GM19193 (cell line): ENCODE measurements at regions not wholly inside any gene's neighbourhood (a gene's known extent, or its start where the extent isn't known, plus 50 kb on each side); places are given as distances from the start of the nearest gene placed in this dataset.

ENCODE experiments used
- POLR2A ChIP-seq: IDR thresholded peaks from 4 replicates; pipeline ENCODE4 v1.6.1; 2011; ENCODE audit not compliant: insufficient read depth, insufficient read length; ENCODE audit errors: extremely low read depth

DNA sequence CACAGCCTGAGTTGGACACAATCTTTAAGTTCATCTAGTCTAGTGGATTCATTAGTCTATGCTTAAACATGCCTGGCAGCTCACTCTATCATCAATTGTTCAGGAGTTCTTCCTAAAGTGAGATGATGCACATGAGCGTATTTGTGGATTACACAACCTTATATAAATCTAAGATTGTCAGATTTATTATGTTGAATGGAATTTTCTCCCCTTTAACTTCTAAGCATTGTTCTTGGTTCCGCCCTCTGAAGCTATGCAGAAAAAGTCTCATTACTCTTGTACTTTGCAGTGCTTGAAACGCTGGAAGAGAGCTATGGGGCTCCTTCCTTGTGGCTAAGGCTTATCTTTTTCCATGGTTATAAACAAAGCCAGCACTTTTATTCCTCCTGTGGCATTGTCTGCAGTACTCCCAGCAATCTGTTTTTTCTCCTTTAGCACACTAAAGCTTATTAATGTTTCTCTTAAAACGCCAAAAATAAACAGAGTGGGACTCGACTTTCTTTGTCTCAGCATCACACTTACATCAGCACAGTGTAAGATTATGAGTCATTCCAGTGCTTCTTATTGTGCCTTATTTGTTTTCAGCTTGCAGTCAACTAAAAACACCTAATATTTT is 316.8 kb upstream of the CAMK1G start:
- TF ChIP-seq POLR2A, result no peak

DNA sequence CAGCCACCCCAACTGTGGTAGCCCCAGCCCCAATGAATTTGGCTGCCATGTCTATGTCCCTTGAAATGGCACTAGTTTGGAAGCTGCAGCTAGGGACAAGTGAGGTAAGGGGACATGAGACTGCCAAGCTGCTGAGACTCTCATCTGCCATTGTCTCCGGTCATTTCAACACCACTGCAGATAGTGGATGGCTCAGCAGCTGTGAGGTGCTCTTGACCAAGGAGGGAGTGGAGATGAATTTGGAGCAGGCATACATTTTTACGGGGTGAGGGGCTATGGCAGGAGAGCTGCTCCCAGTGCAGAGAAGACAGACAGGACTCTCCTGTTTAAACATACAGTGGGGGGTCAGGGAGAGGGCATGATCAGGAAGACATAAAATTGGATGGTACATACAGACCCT is 315.5 kb upstream of the CAMK1G start:
- no peak for TF ChIP-seq POLR2A

DNA sequence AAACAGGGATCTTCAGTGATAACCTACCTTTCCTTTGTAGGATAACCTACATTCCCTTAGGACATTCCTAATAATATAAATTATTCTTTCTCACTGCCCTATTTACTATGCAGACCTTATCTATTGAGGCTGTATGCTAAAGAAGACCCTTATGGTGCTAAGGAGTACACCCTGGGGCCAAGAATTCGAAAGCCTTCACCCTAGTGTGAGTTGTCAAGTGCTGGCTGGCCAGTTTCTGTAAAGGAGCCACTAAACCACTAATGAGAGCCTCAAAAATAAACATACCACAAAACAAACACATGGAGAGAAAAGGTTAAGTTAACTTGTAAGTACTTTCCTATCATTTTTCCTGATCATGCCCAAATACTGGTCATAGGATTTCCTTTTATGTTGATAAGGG is 315.0 kb upstream of the CAMK1G start:
- no peak for TF ChIP-seq POLR2A

DNA sequence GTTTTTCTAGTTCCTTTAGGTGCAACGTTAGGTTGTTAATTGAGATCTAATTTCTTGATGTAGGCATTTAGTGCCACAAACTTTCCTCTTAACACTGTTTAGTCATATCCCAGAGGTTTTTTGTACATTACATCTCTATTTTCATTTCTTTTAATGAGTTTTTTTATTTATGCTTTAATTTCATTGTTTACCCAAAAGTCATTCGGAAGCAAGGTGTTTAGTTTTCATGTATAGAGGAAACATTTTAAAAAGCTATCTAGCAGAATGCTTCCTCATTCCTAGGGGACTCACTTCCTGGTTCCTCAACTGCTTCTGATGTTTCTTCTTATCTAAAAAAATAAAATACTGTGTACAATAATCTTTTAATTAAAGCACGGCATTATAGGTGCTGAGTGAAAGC is 307.2 kb upstream of the CAMK1G start:
- no peak for TF ChIP-seq POLR2A

DNA sequence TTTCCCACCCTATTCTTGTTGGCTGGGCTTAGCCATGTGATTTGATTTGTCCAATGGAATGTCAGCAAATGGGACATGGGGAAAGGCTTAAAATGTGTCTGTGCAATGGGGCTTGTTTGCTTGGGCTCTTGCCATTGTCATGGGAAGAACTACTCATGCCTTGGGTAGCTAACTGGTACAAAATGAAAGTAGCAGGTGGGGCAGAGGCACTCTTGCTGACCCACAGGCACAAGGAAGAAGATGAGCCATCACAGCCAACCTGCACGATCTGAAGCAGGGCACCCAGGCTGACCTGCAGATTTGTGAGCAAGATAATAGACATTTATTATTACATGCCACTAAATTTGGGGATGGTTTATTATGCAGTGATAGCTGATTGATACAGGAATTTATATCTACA is 305.9 kb upstream of the CAMK1G start:
- TF ChIP-seq POLR2A, result no peak

DNA sequence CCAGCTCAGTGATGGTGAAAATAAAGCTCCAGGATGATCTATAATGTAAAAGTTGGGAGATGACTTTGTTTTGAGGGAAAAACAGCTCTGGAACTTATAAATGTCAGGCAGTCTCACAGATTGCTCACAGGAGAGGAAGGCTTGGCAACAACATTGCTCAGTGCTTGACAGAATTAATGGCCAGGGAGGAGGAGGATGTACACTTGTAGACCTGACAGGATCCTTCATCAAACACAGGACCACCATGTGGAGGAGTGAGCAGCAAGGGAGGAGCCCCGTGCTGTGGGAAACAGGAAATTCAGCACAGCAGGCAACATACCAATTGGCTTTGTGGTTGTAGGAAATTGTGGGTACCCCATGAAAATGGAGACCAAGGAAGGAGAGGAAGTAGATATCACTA is 291.8 kb upstream of the CAMK1G start:
- TF ChIP-seq POLR2A, result no peak

DNA sequence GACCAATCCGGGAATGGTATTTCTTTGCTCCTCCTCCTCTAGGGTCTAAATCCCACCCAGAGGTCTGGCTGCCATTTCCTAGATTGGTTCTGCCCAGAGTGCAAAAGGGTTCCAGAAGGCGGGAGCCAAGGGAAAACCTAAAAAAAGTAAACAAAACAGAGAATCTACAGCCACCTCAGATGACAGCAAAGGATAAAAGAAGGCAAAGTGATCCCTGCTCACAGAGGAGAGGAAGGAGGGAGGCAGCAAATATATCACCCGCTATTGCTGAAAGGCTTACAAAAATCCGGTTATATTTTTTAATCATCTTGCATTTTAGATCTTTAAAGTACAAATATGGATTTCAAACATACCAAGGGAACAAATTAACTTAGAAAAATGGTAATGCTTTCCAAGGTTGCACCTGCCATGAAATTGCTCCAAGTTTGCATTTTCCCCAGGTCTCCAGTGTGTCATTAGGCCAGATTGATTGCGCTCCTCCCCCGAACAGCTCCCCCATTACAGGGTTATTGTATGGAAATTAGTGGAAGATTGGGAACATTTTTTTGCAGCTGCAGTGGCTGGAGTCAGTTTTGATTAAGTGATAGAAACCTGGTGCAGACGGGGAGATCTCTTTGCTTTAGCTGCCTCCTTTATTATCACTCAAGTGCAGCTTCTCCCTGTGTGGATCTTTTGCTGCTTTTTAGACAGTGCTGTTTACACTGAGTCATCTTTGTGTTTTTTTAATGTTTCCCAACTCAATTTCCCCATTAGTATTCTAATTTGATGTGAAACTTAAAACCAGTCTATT is 280.5 kb upstream of the CAMK1G start:
- no peak for TF ChIP-seq POLR2A

DNA sequence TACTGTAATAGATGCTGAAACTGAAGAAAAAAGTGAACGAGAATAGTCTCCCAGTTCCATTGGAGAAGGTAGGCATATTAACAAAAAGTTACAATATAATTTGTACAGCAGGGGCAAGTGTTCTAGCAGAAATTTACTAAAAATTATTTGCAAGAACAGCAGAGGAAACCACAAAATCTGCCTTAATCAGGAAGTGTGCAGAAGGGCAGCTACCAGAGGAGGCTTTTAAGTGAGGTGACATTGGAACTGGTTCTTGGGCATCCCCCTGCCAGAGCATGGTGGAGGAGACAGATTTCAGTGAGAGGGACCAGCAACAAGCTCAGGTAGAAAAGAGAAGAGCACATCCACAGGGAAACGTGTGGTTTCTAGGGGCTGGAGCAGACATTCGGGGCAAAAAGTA is 279.3 kb upstream of the CAMK1G start:
- TF ChIP-seq POLR2A, result no peak

DNA sequence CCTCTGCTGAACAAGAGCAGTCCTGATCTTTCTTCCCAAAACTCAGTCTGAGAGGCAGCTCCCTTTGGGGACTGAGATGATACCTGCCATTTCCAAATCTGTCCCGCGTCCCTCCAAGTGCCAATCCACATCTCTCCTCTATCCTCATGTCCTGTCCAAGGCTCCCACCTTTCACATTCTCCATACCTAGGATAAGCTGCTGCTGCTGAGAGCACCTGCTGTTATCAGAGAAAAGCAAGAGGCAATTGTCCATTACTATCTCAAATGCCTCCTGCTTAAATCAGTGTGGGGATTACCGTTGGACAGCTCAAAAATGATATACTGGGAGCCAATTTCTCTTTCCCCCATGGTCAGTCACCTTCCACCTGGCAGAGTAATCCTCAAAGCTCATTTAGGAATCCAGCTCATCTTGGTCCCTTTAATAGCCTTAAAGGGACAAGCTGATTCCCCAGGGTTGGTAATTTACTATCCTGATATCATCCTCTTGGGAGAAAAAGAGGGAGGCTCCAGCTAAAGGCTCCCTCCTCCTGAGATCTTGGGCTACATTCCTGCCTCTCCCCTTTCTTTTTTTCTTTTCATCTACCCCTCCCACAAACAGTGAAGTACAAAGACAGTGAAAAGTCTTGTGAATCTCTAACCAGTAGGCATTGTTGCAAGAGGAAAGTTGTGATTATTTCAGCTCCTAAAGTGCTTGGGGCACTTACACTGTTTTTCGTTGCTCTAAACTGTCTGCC is 278.1 kb upstream of the CAMK1G start:
- TF ChIP-seq POLR2A, result no peak

DNA sequence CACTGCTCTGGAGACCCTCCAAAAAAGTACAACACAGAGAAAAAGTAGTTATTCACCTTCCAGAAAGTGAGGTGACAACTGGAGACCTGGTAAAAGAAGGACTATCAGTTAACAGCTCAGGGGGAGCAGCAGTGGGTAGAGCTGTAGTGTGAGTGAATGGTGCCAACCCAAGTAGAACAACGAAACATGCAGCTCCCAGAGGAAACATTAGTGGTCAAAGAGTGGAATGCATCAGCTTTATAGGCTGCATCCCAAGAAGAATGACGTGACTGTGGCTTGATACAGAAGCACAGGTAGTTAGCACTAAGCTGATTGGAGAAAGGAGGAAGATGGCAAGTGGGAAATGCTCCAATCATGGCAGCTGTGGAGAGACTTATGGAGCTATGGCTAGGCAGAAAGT is 275.7 kb upstream of the CAMK1G start:
- no peak for TF ChIP-seq POLR2A

DNA sequence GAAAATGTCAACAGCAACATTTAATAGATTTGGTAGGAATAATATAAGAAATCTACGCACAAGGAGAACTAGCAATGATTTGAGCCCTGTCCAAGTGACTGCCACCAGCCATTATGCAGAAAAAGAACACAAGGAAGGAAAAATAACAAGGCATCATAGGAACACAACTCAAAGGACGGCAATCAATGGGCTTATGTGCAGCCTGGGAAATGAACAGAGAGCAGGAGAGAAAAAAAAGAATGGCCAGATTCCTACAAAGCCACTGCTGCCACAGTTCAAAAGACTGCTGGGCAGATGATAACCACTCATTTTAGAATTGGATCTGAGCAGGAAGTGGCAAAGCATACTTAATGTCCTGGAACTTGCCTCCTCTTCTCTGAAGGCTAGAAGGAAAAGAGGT is 274.3 kb upstream of the CAMK1G start:
- TF ChIP-seq POLR2A, result no peak

DNA sequence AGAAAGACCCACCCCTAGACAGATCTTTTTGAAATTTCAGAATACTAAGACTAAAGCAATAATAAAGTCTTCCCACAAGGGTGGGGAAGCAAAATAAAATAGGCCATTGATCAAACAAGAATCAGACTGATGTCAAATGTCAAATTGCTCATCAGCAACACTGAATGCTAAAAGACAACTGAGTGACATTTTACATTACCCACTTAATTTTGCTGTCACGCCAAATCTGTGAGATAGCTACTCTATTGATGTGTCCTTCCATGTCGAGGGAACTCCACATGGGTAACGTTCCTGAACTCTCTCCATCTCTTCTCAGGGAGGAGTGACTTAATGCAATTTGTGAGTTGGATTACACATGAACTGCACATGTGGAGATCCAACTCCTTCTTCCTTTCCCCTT is 271.7 kb upstream of the CAMK1G start:
- TF ChIP-seq POLR2A, result no peak

DNA sequence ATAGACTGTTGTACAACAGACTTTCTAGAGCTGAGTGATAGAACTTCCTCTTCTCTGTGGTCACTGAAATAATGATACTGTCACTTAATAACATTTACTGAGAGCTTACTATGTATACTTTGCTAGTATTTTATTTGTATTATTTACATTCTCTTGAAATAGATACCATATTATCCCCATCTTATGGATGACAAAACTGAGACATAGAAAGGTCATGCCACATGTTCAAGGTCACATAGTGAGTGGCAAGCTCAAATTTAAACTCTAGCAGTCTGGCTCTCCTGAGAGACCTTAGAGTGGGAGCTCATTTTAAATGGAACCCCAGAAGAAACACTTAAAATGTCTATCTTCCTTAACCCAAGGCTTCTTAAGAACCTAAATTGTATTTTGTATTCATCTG is 266.6 kb upstream of the CAMK1G start:
- TF ChIP-seq POLR2A, result no peak

DNA sequence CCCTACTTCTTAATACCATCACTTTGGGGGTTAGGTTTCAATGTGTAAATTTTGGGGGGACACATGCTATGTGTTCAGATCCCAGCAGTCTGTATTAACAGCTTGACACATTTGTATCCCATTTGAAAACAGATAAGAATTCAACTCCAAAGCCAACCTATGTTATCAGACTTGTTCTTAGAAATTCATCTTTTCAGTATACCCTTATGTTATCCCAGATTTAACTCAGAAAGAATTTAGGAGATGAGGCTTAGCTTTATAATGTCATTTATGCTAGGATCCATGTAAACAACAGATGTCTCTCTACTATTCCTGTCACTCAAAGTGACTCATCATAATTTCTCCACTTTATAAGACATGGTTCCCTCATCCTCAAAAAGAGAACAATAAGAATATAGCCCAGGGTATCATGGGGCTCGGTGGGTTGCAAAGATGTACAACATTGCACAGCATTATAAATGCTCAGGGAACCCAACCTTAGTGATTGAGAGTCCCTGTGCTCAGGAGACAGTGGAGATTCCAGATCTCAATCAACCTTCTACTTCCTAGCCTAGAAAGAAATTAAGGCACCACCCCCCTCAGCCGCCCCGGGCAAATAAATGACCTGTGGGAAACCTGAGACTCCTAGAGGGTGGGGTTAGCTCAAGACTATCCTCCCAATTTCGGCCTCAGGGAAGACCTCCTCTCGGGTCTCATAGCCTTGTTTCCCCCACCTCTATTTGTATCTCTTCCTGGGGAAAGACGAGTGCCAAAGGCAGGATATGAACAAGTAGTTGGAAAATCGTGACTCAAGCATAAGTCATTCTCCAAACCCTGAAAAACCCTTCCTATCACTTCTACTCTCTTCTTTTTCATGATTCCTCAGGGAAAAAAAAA is 265.1 kb upstream of the CAMK1G start:
- TF ChIP-seq POLR2A, result no peak

DNA sequence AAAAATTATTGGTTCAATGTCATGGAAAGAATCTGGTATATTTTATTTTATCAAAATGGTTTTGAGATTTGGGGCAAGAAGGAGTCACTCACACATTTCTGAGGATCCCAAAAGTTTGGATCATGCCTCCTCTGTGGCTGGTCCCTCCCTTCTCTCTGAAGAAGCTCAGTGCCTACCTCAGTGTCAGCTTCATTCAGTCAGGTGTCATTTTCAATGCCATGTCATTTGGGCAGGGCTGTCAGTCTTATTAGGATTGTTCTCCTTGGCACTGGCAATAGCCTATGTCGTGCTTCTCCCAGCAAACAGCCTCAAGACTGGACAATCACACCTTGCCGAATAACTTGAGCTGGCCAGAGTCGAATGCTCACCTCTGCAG is 264.5 kb upstream of the CAMK1G start:
- TF ChIP-seq POLR2A, result no peak
